ENCODE measurements at regions not wholly inside any gene's neighbourhood (a gene's known extent, or its start where the extent isn't known, plus 50 kb on each side); places are given as distances from the start of the nearest gene placed in this dataset.

DNA sequence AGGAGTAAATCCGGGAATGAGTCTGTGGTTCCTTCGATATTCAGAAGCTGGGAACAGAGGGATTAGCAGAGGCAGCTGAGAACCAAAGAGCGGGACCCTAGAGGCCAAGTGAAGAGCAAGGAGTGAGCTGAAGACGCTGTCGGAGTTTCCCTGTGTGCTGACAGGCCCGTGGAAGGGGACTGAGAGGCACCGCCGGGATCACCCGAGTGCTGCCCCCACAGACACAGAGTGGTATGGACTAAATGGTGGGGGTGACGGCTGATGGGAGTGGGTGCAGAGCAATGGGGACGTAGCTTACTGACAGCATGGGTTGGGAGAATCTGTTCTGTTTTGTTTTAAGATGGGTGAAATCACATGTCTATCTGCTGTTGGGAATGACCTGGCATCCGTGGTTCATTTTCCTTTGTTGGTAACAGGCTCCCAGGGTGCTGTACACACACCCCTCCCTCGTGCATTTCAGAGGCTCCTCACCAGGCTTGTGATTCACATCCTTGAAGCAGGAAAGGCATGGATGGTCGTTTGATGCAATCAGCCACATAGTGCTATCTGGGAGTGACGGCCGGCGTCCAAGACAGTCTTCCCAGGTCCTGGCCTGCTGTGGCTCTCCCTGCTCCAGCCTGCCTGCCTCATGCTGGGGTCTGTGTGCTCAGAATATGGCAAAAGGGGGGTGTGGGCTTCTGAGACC lies 97.4 kb downstream of the THBS2 start:
- WGBS (ENCODE audit: low lambda C conversion rate): 68% methylated on average over 17 of the region's 17 CpGs
- H3K4me3 ChIP-seq (ENCODE audit: low read depth in 2 of 2, low read length in 1 of 2): no peak overlapping the region
- peak; percentile 11 for DNase-seq
- no peaks in the 10 kb centered on the region for H3K9me3 ChIP-seq
- no peaks in the 10 kb centered on the region for H3K79me2 ChIP-seq (ENCODE audit: insufficient read depth)
- H3K4me1 ChIP-seq (ENCODE audit: control insufficient read depth in 1 of 2, insufficient read depth in 2 of 2, low read depth in 1 of 2, low read length in 1 of 2): no peaks in the 10 kb centered on the region
- H3F3A ChIP-seq (replicated peaks; ENCODE audit: insufficient read depth): no peaks in the 10 kb centered on the region
- H3K27ac ChIP-seq (ENCODE audit: low read depth in 2 of 2, low read length in 1 of 2): no peak overlapping the region
- no peaks in the 10 kb centered on the region for H3K27me3 ChIP-seq (ENCODE audit: insufficient read depth)
- H3K9me2 ChIP-seq: no peaks in the 10 kb centered on the region
- H2AFZ ChIP-seq (ENCODE audit: low read depth): peak overlapping the region; percentile 45; the same call in 1 of the 2 replicates
- H3K4me2 ChIP-seq: no peak overlapping the region
- POLR2A ChIA-PET: no interaction called here
- H3K9ac ChIP-seq: no peak overlapping the region
- CTCF ChIA-PET: no interaction called here
- H3K36me3 ChIP-seq (replicated peaks in 1 of 2; ENCODE audit: control insufficient read depth in 1 of 2, insufficient read depth in 2 of 2, low read length in 1 of 2): no peaks in the 10 kb centered on the region
- no peak for TF ChIP-seq TAF1 (IDR thresholded peaks at IDR 0.05; ENCODE audit: borderline replicate concordance, low read depth, low read length)
- TF ChIP-seq, protein P1, sequence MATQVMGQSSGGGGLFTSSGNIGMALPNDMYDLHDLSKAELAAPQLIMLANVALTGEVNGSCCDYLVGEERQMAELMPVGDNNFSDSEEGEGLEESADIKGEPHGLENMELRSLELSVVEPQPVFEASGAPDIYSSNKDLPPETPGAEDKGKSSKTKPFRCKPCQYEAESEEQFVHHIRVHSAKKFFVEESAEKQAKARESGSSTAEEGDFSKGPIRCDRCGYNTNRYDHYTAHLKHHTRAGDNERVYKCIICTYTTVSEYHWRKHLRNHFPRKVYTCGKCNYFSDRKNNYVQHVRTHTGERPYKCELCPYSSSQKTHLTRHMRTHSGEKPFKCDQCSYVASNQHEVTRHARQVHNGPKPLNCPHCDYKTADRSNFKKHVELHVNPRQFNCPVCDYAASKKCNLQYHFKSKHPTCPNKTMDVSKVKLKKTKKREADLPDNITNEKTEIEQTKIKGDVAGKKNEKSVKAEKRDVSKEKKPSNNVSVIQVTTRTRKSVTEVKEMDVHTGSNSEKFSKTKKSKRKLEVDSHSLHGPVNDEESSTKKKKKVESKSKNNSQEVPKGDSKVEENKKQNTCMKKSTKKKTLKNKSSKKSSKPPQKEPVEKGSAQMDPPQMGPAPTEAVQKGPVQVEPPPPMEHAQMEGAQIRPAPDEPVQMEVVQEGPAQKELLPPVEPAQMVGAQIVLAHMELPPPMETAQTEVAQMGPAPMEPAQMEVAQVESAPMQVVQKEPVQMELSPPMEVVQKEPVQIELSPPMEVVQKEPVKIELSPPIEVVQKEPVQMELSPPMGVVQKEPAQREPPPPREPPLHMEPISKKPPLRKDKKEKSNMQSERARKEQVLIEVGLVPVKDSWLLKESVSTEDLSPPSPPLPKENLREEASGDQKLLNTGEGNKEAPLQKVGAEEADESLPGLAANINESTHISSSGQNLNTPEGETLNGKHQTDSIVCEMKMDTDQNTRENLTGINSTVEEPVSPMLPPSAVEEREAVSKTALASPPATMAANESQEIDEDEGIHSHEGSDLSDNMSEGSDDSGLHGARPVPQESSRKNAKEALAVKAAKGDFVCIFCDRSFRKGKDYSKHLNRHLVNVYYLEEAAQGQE (IDR thresholded peaks at IDR 0.05; ENCODE audit: low read depth, low read length): no peak
- no peak for TF ChIP-seq NRF1 (IDR thresholded peaks at IDR 0.05; ENCODE audit: low read depth, low read length)
- TF ChIP-seq TEAD4 (IDR thresholded peaks at IDR 0.05; ENCODE audit: borderline replicate concordance, insufficient read depth): no peak
- TF ChIP-seq, protein P2, sequence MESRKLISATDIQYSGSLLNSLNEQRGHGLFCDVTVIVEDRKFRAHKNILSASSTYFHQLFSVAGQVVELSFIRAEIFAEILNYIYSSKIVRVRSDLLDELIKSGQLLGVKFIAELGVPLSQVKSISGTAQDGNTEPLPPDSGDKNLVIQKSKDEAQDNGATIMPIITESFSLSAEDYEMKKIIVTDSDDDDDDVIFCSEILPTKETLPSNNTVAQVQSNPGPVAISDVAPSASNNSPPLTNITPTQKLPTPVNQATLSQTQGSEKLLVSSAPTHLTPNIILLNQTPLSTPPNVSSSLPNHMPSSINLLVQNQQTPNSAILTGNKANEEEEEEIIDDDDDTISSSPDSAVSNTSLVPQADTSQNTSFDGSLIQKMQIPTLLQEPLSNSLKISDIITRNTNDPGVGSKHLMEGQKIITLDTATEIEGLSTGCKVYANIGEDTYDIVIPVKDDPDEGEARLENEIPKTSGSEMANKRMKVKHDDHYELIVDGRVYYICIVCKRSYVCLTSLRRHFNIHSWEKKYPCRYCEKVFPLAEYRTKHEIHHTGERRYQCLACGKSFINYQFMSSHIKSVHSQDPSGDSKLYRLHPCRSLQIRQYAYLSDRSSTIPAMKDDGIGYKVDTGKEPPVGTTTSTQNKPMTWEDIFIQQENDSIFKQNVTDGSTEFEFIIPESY (IDR thresholded peaks at IDR 0.05; ENCODE audit: borderline replicate concordance, low read depth): no peak
- TF ChIP-seq TCF12 (IDR thresholded peaks at IDR 0.05): no peak
- TF ChIP-seq SMC3 (IDR thresholded peaks at IDR 0.05; ENCODE audit: low read depth, low read length): no peak
- TF ChIP-seq ELF1 (IDR thresholded peaks at IDR 0.05): no peak
- TF ChIP-seq RFX5 (IDR thresholded peaks at IDR 0.05; ENCODE audit: low read length): no peak
- no peaks in the 10 kb centered on the region for H4K20me1 ChIP-seq (ENCODE audit: insufficient read depth)

DNA sequence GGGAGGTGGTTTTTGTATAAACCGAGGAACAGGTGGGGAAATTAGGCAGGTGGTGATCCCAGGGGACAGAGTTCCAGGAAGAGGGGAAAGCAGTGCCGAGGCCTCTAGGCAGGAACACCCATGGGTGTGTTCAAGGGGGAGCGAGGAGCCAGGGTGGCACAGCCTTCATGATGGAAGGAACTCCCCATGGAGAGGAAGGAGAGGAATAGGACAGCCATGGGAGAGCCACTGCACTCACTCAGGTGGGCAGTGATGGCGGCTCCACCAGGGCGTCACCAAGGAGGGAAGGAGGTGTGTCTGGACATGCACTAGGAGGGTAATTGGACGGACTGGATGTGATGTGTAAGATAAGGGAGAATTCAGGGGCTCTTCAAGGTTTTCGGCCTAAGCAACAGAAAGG lies 98.2 kb downstream of the THBS2 start:
- 0 out of 2 replicates have a peak, but pooled peaks cover 2% of the 10 kb centered on the region for H3K9me3 ChIP-seq
- H2AFZ ChIP-seq (ENCODE audit: low read depth): no peak overlapping the region
- CTCF ChIA-PET: no interaction called here
- no peak overlapping the region for H3K9ac ChIP-seq
- H3K4me2 ChIP-seq: no peak overlapping the region
- no peaks in the 10 kb centered on the region for H3F3A ChIP-seq (replicated peaks; ENCODE audit: insufficient read depth)
- no peak overlapping the region for H3K27ac ChIP-seq (ENCODE audit: low read depth in 2 of 2, low read length in 1 of 2)
- TF ChIP-seq MEF2A (IDR thresholded peaks at IDR 0.05; ENCODE audit: borderline replicate concordance, low read depth): no peak
- no peak for TF ChIP-seq SIN3A (IDR thresholded peaks at IDR 0.05; ENCODE audit: borderline replicate concordance, low read depth, low read length)
- TF ChIP-seq EP300 (IDR thresholded peaks at IDR 0.05; ENCODE audit: borderline replicate concordance in 1 of 2, low read depth in 1 of 2, low read length in 1 of 2): no peak
- no peak for TF ChIP-seq EZH2phosphoT487 (IDR thresholded peaks at IDR 0.05; ENCODE audit: borderline replicate concordance, low read depth)
- TF ChIP-seq SMC3 (IDR thresholded peaks at IDR 0.05; ENCODE audit: low read depth, low read length): no peak
- no peak for TF ChIP-seq RAD21 (IDR thresholded peaks at IDR 0.05; ENCODE audit: low read length)
- TF ChIP-seq JUND (IDR thresholded peaks at IDR 0.05): no peak
- TF ChIP-seq, protein P1 (IDR thresholded peaks at IDR 0.05; ENCODE audit: low read depth, low read length): no peak
- TF ChIP-seq TEAD4 (IDR thresholded peaks at IDR 0.05; ENCODE audit: borderline replicate concordance, insufficient read depth): no peak
- H3K27me3 ChIP-seq (ENCODE audit: insufficient read depth): no peaks in the 10 kb centered on the region
- H3K4me3 ChIP-seq (ENCODE audit: low read depth in 2 of 2, low read length in 1 of 2): no peak overlapping the region
- H4K20me1 ChIP-seq (ENCODE audit: insufficient read depth): no peaks in the 10 kb centered on the region
- no peaks in the 10 kb centered on the region for H3K9me2 ChIP-seq
- WGBS (ENCODE audit: low lambda C conversion rate): 78% methylated on average over 6 of the region's 7 CpGs
- no peaks in the 10 kb centered on the region for H3K4me1 ChIP-seq (ENCODE audit: control insufficient read depth in 1 of 2, insufficient read depth in 2 of 2, low read depth in 1 of 2, low read length in 1 of 2)
- no peaks in the 10 kb centered on the region for H3K79me2 ChIP-seq (ENCODE audit: insufficient read depth)
- POLR2A ChIA-PET: no interaction called here
- DNase-seq: no peak
- H3K36me3 ChIP-seq (replicated peaks in 1 of 2; ENCODE audit: control insufficient read depth in 1 of 2, insufficient read depth in 2 of 2, low read length in 1 of 2): no peaks in the 10 kb centered on the region
